Endothelial cell of umbilical vein (primary cell): ENCODE measurements at regions not wholly inside any gene's neighbourhood (a gene's known extent, or its start where the extent isn't known, plus 50 kb on each side); places are given as distances from the start of the nearest gene placed in this dataset.
"Not testable (repeated sequence)": the region's sequence is repeated elsewhere in the genome, so short reads cannot be mapped to it uniquely, and the experiment has no call there.

ENCODE experiments used
- BruUV-seq: library from RNA; stranded (reverse); fragments of 400-500 nt; replicated peaks from 2 replicates; lab custom pipeline; 2021; lab: Mats Ljungman, UMichigan
- CTCF ChIA-PET: fragments of 300-600, 350-600 bp; sonication (Branson Sonifier 250); formaldehyde crosslinking; loops from one replicate; lab custom pipeline; 2021; ENCODE audit warnings: antibody characterized with exemption, inconsistent platforms; lab: Charles Lee
- POLR2A ChIA-PET: fragments of 300-600, 350-600 bp; sonication (Branson Sonifier 250); formaldehyde crosslinking; loops from one replicate; lab custom pipeline; 2021; ENCODE audit warnings: antibody characterized with exemption, inconsistent platforms; lab: Charles Lee
- DNase-seq: peaks from one replicate; pipeline ENCODE4 v3.0.0-alpha.2; 2011; ENCODE audit warnings: low read depth, low spot score
- FAIRE-seq: peaks from 2 replicates; lab custom pipeline; 2011; peaks lifted over from hg19 to GRCh38; lab: Jason Lieb, UNC
- H2AFZ ChIP-seq: 2 replicates; pipeline ENCODE4 v1.6.0; 2012; ENCODE audit warnings: low read depth, low read length, control low read depth, inconsistent platforms
- H3K27ac ChIP-seq: 2 replicates; pipeline ENCODE4 v1.5.1; 2011; ENCODE audit warnings: low read depth, mild to moderate bottlenecking, control low read depth, low read length, moderate library complexity; ENCODE audit not compliant: insufficient read depth
- H3K27me3 ChIP-seq, 2 experiments: 2 replicates each; pipeline versions ENCODE4 v1.6.0 to v1.6.1; 2011; ENCODE audit warnings: low read length in 2 of 2, mixed read lengths in 1 of 2; ENCODE audit not compliant: control insufficient read depth in 2 of 2, insufficient read depth in 2 of 2
- H3K36me3 ChIP-seq, 2 experiments: 2 replicates in 1 of 2; 3 replicates in 1 of 2; pipeline ENCODE4 v1.5.1; 2011; ENCODE audit warnings: low read length in 2 of 2, mild to moderate bottlenecking in 1 of 2, moderate library complexity in 1 of 2; ENCODE audit not compliant: control insufficient read depth in 2 of 2, insufficient read depth in 2 of 2; ENCODE audit errors: extremely low read depth in 1 of 2
- H3K4me1 ChIP-seq: 3 replicates; pipeline ENCODE4 v1.5.1; 2011; ENCODE audit warnings: mild to moderate bottlenecking, low read length; ENCODE audit not compliant: control insufficient read depth, insufficient read depth; ENCODE audit errors: extremely low read depth
- H3K4me2 ChIP-seq: 2 replicates; pipeline ENCODE4 v1.6.1; 2011; ENCODE audit warnings: low read length, control low read depth, mixed read lengths; ENCODE audit not compliant: insufficient read depth
- H3K4me3 ChIP-seq, 3 experiments: fragments of 200-600 bp in 1 of 3; sonication (generic), shearing (Covaris generic) in 1 of 3; replicated peaks in 1 of 3; 2 replicates each; pipeline ENCODE4 v1.5.1; 2011 to 2016; ENCODE audit warnings: control low read depth in 3 of 3, low read length in 3 of 3, mild to moderate bottlenecking in 2 of 3, inconsistent platforms in 1 of 3, low read depth in 1 of 3, moderate library complexity in 1 of 3; ENCODE audit not compliant: insufficient read depth in 1 of 3
- H3K79me2 ChIP-seq: 2 replicates; pipeline ENCODE4 v1.6.0; 2012; ENCODE audit warnings: low read length, inconsistent platforms; ENCODE audit not compliant: control insufficient read depth, insufficient read depth
- H3K9ac ChIP-seq: replicated peaks from 2 replicates; pipeline ENCODE3; 2011; ENCODE audit warnings: low read length, control low read depth; ENCODE audit not compliant: insufficient read depth; ENCODE audit errors: extremely low read depth
- H3K9me1 ChIP-seq: replicated peaks from 3 replicates; pipeline ENCODE4 v1.6.0; 2011; ENCODE audit warnings: mild to moderate bottlenecking, low read length; ENCODE audit not compliant: control insufficient read depth, insufficient read depth; ENCODE audit errors: extremely low read depth
- H3K9me3 ChIP-seq: replicated peaks from 2 replicates; pipeline ENCODE4 v1.5.1; 2012; ENCODE audit warnings: low read length, inconsistent platforms; ENCODE audit not compliant: control insufficient read depth, insufficient read depth
- H4K20me1 ChIP-seq: replicated peaks from 2 replicates; pipeline ENCODE3; 2011; ENCODE audit warnings: mild to moderate bottlenecking, low read length; ENCODE audit not compliant: control insufficient read depth, insufficient read depth; ENCODE audit errors: extremely low read depth
- CTCF ChIP-seq, 2 donors: IDR thresholded peaks; 1 replicate in 1 of 2; 2 replicates in 1 of 2; pipeline ENCODE4 v1.5.1; 2011; ENCODE audit warnings: low read length in 2 of 2, mild to moderate bottlenecking in 2 of 2, moderate library complexity in 2 of 2, control low read depth in 1 of 2, inconsistent platforms in 1 of 2, low read depth in 1 of 2; ENCODE audit not compliant: insufficient read depth in 1 of 2; ENCODE audit errors: extremely low read depth in 1 of 2
- EZH2 ChIP-seq: IDR thresholded peaks from 2 replicates; pipeline ENCODE4 v1.6.1; 2012; ENCODE audit warnings: borderline replicate concordance, low read depth, mild to moderate bottlenecking, moderate library complexity, low read length, inconsistent platforms; ENCODE audit not compliant: severe bottlenecking
- GATA2 ChIP-seq: IDR thresholded peaks from 2 replicates; pipeline ENCODE4 v1.7.0; 2011; ENCODE audit warnings: low read depth, mild to moderate bottlenecking, moderate library complexity, mixed read lengths, low read length; ENCODE audit not compliant: insufficient read length, insufficient read depth
- dilution Hi-C: fragments of 300-500 bp; cut with MboI; formaldehyde crosslinking; loops from one replicate; pipeline ENCODE4 v1.15.0; 2019; ENCODE audit warnings: low sequenced_read_pairs; ENCODE audit not compliant: extremely low pct_ligation_motif_present
- intact Hi-C: fragments of 100-400 bp; cut with micrococcal nuclease; formaldehyde crosslinking; loops from one replicate; pipeline ENCODE4 v1.10.0; 2022

- H3K36me3 ChIP-seq: no peaks in the 10 kb centered on the region
- CTCF ChIA-PET: interaction anchor here (0.7 to 1.1 kb wide), 2 partner anchors 26 to 37 kb away, joined by 3 read pairs; no protein-coding TSS in a partner anchor
- H3K9me3 ChIP-seq: no peaks in the 10 kb centered on the region
- H3K4me3 ChIP-seq: no peak overlapping the region
- H3K79me2 ChIP-seq: no peaks in the 10 kb centered on the region
- FAIRE-seq (no peak), DNase-seq (no peak)
- H3K9ac ChIP-seq: no peak overlapping the region
- H3K4me2 ChIP-seq: no peak overlapping the region
- H3K27me3 ChIP-seq: no peaks in the 10 kb centered on the region
- no TSS peak for BruUV-seq
- dilution Hi-C loops (no loop called here), intact Hi-C loops (no loop called here)
- POLR2A ChIA-PET: no interaction called here
- H2AFZ ChIP-seq: no peak overlapping the region
- H3K4me1 ChIP-seq: no peaks in the 10 kb centered on the region
- H4K20me1 ChIP-seq: no peaks in the 10 kb centered on the region
- H3K27ac ChIP-seq: no peak overlapping the region
- H3K9me1 ChIP-seq: no peaks in the 10 kb centered on the region
- TF ChIP-seq CTCF (IDR thresholded peaks at IDR 0.05; ENCODE audit: extremely low read depth in 1 of 2, insufficient read depth in 1 of 2, low read depth in 1 of 2, low read length in 2 of 2): no peak
- TF ChIP-seq GATA2: no peak
- no peak for TF ChIP-seq EZH2
Observed at GRCh38 chr11:100602716-100603115, 84.4 kb upstream of the ARHGAP42 start.

GRCh38 chr11:100607761-100608160, 79.3 kb upstream of the ARHGAP42 start:
- H3K36me3 ChIP-seq, H3K9ac ChIP-seq, H3K27ac ChIP-seq, H2AFZ ChIP-seq, DNase-seq, H4K20me1 ChIP-seq, BruUV-seq, H3K9me1 ChIP-seq, intact Hi-C loops, dilution Hi-C loops, H3K9me3 ChIP-seq, FAIRE-seq, H3K27me3 ChIP-seq, H3K4me1 ChIP-seq, H3K4me2 ChIP-seq, H3K4me3 ChIP-seq, POLR2A ChIA-PET, H3K79me2 ChIP-seq: not testable (repeated sequence)
- CTCF ChIA-PET: interaction anchor here (1.7 kb wide), 1 partner anchor 8 kb away, joined by 6 read pairs; no protein-coding TSS in a partner anchor
